ENCODE measurements at regions not wholly inside any gene's neighbourhood (a gene's known extent, or its start where the extent isn't known, plus 50 kb on each side); places are given as distances from the start of the nearest gene placed in this dataset.

GRCh38 chr16:73210686-73211085 is 162.8 kb upstream of the ZFHX3 start:
- TF ChIP-seq CTCF (IDR thresholded peaks at IDR 0.05) (no peak), POLR2A (IDR thresholded peaks at IDR 0.05) (no peak)
